ENCODE measurements at regions not wholly inside any gene's neighbourhood (a gene's known extent, or its start where the extent isn't known, plus 50 kb on each side); places are given as distances from the start of the nearest gene placed in this dataset.

DNA sequence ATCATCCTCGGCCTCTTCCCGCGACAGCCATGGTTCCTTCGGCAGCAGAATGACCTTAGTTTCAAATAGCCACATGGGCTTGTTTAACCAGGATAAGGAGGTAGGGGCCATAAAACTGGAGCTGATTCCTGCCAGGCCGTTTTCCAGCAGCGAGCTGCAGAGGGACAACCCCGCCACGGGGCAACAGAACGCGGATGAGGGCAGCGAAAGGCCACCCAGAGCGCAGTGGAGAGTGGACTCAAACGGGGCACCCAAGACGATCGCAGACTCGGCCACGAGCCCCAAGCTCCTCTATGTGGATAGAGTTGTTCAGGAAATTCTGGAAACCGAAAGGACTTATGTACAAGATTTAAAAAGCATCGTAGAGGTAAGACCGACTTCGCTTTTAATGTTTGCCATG is 131.8 kb upstream of the MTHFD1L start:
- intact Hi-C loops (cut with micrococcal nuclease): no loop called here
- Histone ChIP-seq H3K79me2 (ENCODE audit: control insufficient read depth, insufficient read depth, low read length) (no peaks in the 10 kb centered on the region), H3K9me1 (replicated peaks; ENCODE audit: control insufficient read depth, extremely low read depth, insufficient read depth, low read length) (no peaks in the 10 kb centered on the region), H3K27ac (ENCODE audit: insufficient read depth, low read depth, low read length) (no peak overlapping the region), H3K27me3 (ENCODE audit: control insufficient read depth in 2 of 2, insufficient read depth in 2 of 2, low read length in 2 of 2) (no peaks in the 10 kb centered on the region), H3K9ac (replicated peaks; ENCODE audit: extremely low read depth, insufficient read depth, low read length) (no peak overlapping the region), H3K36me3 (ENCODE audit: control insufficient read depth in 2 of 2, extremely low read depth in 1 of 2, insufficient read depth in 2 of 2, low read length in 2 of 2) (peaks cover 0 to 4% of the 10 kb centered on the region in 2 experiments), H3K4me1 (ENCODE audit: control insufficient read depth, extremely low read depth, insufficient read depth, low read length) (no peaks in the 10 kb centered on the region), H3K4me2 (ENCODE audit: insufficient read depth, low read length) (no peak overlapping the region), H2AFZ (ENCODE audit: low read depth, low read length) (no peak overlapping the region), H4K20me1 (replicated peaks; ENCODE audit: control insufficient read depth, extremely low read depth, insufficient read depth, low read length) (no peaks in the 10 kb centered on the region), H3K9me3 (replicated peaks; ENCODE audit: control insufficient read depth, insufficient read depth, low read length) (no peaks in the 10 kb centered on the region), H3K4me3 (replicated peaks in 1 of 3; ENCODE audit: insufficient read depth in 1 of 3, low read depth in 1 of 3, low read length in 3 of 3) (no peak overlapping the region)
- POLR2A ChIA-PET: no interaction called here
- no peak for DNase-seq (ENCODE audit: low read depth, low spot score)
- FAIRE-seq: no peak
- CTCF ChIA-PET: no interaction called here
- TF ChIP-seq MYC (IDR thresholded peaks at IDR 0.05; ENCODE audit: low read depth, low read length): no peak
- no peak for TF ChIP-seq EZH2 (IDR thresholded peaks at IDR 0.05; ENCODE audit: borderline replicate concordance, low read depth, low read length, severe bottlenecking)
- no TSS peak for BruUV-seq (replicated peaks)
- dilution Hi-C loops (cut with MboI; ENCODE audit: extremely low pct_ligation_motif_present, low sequenced_read_pairs): no loop called here

DNA sequence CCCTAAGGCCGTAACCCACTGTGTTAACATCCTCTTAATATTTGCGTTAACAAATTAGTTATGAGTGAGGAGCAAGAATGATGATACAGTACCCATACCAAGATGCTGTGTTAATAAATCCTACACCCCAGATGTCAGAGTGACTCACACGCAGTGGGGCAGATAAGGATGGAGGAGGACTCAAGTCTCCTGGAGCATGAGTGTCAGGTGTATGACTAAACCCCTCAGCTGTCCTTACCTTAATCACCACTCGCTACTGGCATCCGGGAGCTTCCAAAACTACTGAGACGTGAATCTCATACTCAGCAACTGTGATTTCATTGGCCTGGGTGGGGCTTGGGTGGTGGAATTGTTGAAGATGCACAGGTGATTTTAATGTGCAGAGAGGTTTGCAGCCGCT is 131.3 kb upstream of the MTHFD1L start:
- peaks cover 0 to 4% of the 10 kb centered on the region in 2 experiments for H3K36me3 ChIP-seq (ENCODE audit: control insufficient read depth in 2 of 2, extremely low read depth in 1 of 2, insufficient read depth in 2 of 2, low read length in 2 of 2)
- TF ChIP-seq JUN (IDR thresholded peaks at IDR 0.05; ENCODE audit: borderline replicate concordance, insufficient read depth, insufficient read length, low read depth): no peak
- TF ChIP-seq MAX (IDR thresholded peaks at IDR 0.05; ENCODE audit: insufficient read depth, insufficient read length): no peak
- no peak for TF ChIP-seq GATA2 (IDR thresholded peaks at IDR 0.05; ENCODE audit: insufficient read depth, insufficient read length, low read depth, low read length)
- TF ChIP-seq CTCF (IDR thresholded peaks at IDR 0.05; ENCODE audit: extremely low read depth in 1 of 2, insufficient read depth in 1 of 2, low read depth in 1 of 2, low read length in 2 of 2): no peak
- TF ChIP-seq POLR2A (IDR thresholded peaks at IDR 0.05; ENCODE audit: low read depth, low read length): no peak
- TF ChIP-seq POLR2AphosphoS5 (IDR thresholded peaks at IDR 0.05; ENCODE audit: insufficient read depth, low read depth, low read length): no peak
- no peak for TF ChIP-seq FOS (IDR thresholded peaks at IDR 0.05; ENCODE audit: borderline replicate concordance, insufficient read depth, low read length)
- TF ChIP-seq EZH2 (IDR thresholded peaks at IDR 0.05; ENCODE audit: borderline replicate concordance, low read depth, low read length, severe bottlenecking): no peak
- TF ChIP-seq MYC (IDR thresholded peaks at IDR 0.05; ENCODE audit: low read depth, low read length): no peak
- ChIA-PET POLR2A (no interaction called here), CTCF (interaction anchor here (1.5 kb wide), 1 partner anchor 9 kb away, joined by 6 read pairs; no protein-coding TSS in a partner anchor)
- H3K4me1 ChIP-seq (ENCODE audit: control insufficient read depth, extremely low read depth, insufficient read depth, low read length): no peaks in the 10 kb centered on the region
- H3K9me3 ChIP-seq (replicated peaks; ENCODE audit: control insufficient read depth, insufficient read depth, low read length): no peaks in the 10 kb centered on the region
- H3K27me3 ChIP-seq (ENCODE audit: control insufficient read depth in 2 of 2, insufficient read depth in 2 of 2, low read length in 2 of 2): no peaks in the 10 kb centered on the region
- FAIRE-seq (no peak), DNase-seq (ENCODE audit: low read depth, low spot score) (no peak)
- H3K9me1 ChIP-seq (replicated peaks; ENCODE audit: control insufficient read depth, extremely low read depth, insufficient read depth, low read length): no peaks in the 10 kb centered on the region
- no peaks in the 10 kb centered on the region for H4K20me1 ChIP-seq (replicated peaks; ENCODE audit: control insufficient read depth, extremely low read depth, insufficient read depth, low read length)
- H3K9ac ChIP-seq (replicated peaks; ENCODE audit: extremely low read depth, insufficient read depth, low read length): no peak overlapping the region
- no peak overlapping the region for H3K4me2 ChIP-seq (ENCODE audit: insufficient read depth, low read length)
- no peak overlapping the region for H2AFZ ChIP-seq (ENCODE audit: low read depth, low read length)
- H3K79me2 ChIP-seq (ENCODE audit: control insufficient read depth, insufficient read depth, low read length): no peaks in the 10 kb centered on the region
- no TSS peak for BruUV-seq (replicated peaks)
- H3K4me3 ChIP-seq (replicated peaks in 1 of 3; ENCODE audit: insufficient read depth in 1 of 3, low read depth in 1 of 3, low read length in 3 of 3): no peak overlapping the region
- dilution Hi-C loops (cut with MboI; ENCODE audit: extremely low pct_ligation_motif_present, low sequenced_read_pairs): no loop called here
- intact Hi-C loops (cut with micrococcal nuclease): no loop called here
- no peak overlapping the region for H3K27ac ChIP-seq (ENCODE audit: insufficient read depth, low read depth, low read length)

Measured in endothelial cell of umbilical vein (primary cell).